OCI-LY1 (cell line): ENCODE measurements at regions not wholly inside any gene's neighbourhood (a gene's known extent, or its start where the extent isn't known, plus 50 kb on each side); places are given as distances from the start of the nearest gene placed in this dataset.

ENCODE experiments used
- EZH2 ChIP-seq: fragments of 200-600 bp; sonication (generic), shearing (Covaris generic); IDR thresholded peaks from 2 replicates; pipeline ENCODE4 v1.8.0; 2017; ENCODE audit warnings: borderline replicate concordance, mixed run types, mild to moderate bottlenecking, antibody characterized with exemption, low read length, moderate library complexity, mixed read lengths
- TF ChIP-seq, protein P1 (sequence below): fragments of 200-600 bp; sonication (generic), shearing (Covaris generic); IDR thresholded peaks from 2 replicates; pipeline ENCODE4 v1.5.1; 2017; ENCODE audit warnings: mild to moderate bottlenecking, antibody characterized with exemption, low read length, moderate library complexity, mixed read lengths

DNA sequence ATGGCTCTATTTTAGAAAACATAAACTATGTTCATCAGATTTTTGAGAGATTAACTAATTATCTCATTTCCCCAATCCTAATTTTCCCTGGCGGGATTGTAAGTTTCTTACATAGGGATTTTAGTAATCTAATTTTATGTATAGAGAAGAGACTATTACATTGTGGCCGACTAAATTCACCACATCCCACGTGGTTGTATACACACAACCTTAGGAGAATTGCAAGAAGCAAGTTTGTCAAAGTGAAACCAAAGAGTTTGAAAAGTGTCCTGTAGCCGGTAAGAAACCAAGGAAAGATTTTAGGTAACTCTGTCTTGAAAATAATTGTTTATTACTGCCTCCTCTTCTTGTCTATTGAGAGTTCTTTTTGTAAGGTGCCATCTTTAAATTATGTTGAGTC, 550.6 kb downstream of the LTN1 start:
- TF ChIP-seq, protein P1, sequence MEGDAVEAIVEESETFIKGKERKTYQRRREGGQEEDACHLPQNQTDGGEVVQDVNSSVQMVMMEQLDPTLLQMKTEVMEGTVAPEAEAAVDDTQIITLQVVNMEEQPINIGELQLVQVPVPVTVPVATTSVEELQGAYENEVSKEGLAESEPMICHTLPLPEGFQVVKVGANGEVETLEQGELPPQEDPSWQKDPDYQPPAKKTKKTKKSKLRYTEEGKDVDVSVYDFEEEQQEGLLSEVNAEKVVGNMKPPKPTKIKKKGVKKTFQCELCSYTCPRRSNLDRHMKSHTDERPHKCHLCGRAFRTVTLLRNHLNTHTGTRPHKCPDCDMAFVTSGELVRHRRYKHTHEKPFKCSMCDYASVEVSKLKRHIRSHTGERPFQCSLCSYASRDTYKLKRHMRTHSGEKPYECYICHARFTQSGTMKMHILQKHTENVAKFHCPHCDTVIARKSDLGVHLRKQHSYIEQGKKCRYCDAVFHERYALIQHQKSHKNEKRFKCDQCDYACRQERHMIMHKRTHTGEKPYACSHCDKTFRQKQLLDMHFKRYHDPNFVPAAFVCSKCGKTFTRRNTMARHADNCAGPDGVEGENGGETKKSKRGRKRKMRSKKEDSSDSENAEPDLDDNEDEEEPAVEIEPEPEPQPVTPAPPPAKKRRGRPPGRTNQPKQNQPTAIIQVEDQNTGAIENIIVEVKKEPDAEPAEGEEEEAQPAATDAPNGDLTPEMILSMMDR = no peak
- no peak for TF ChIP-seq EZH2
